HAP-1 (cell line): ENCODE measurements at regions not wholly inside any gene's neighbourhood (a gene's known extent, or its start where the extent isn't known, plus 50 kb on each side); places are given as distances from the start of the nearest gene placed in this dataset.

ENCODE experiments used
- DNase-seq, 2 experiments: peaks; one replicate each; pipeline ENCODE4 v3.0.0-alpha.2; 2016 to 2020; ENCODE audit warnings: low spot score in 2 of 2
- H3K27me3 ChIP-seq: fragments of 250-450 bp; sonication (Bioruptor Pico); 2 replicates; pipeline ENCODE4 v1.5.1; 2020; ENCODE audit warnings: low read depth, mild to moderate bottlenecking, moderate library complexity
- H3K36me3 ChIP-seq: fragments of 250-450 bp; sonication (Bioruptor Pico); replicated peaks from 2 replicates; pipeline ENCODE4 v1.5.1; 2020; ENCODE audit warnings: mild to moderate bottlenecking
- H3K4me1 ChIP-seq: fragments of 250-450 bp; sonication (Bioruptor Pico); 2 replicates; pipeline ENCODE4 v1.5.1; 2020; ENCODE audit warnings: mild to moderate bottlenecking
- H3K4me3 ChIP-seq: fragments of 250-450 bp; sonication (Bioruptor Pico); 2 replicates; pipeline ENCODE4 v1.5.1; 2020; ENCODE audit warnings: mild to moderate bottlenecking, moderate library complexity
- H3K9me3 ChIP-seq: fragments of 250-450 bp; sonication (Bioruptor Pico); 2 replicates; pipeline ENCODE4 v1.5.1; 2020; ENCODE audit warnings: mild to moderate bottlenecking, moderate library complexity
- in situ Hi-C: fragments of 300-500 bp; cut with MboI; formaldehyde crosslinking; loops from 3 replicates; pipeline ENCODE4 v1.14.3; 2020; ENCODE audit warnings: low sequenced_read_pairs, inconsistent platforms, mixed read lengths

GRCh38 chr9:90127923-90128322, 514.7 kb downstream of the DIRAS2 start:
- Histone ChIP-seq H3K27me3 (no peaks in the 10 kb centered on the region), H3K9me3 (no peaks in the 10 kb centered on the region), H3K4me3 (no peak overlapping the region), H3K4me1 (no peaks in the 10 kb centered on the region), H3K36me3 (no peaks in the 10 kb centered on the region)
- DNase-seq: no peak
- in situ Hi-C loops: loop anchor here (25.0 kb wide), 1 partner anchor 634 kb away; no protein-coding TSS in a partner anchor

GRCh38 chr9:90128587-90129190, 513.9 kb downstream of the DIRAS2 start:
- DNase-seq: no peak
- no peaks in the 10 kb centered on the region for H3K4me1 ChIP-seq
- no peak overlapping the region for H3K4me3 ChIP-seq
- in situ Hi-C loops: loop anchor here (25.0 kb wide), 1 partner anchor 634 kb away; no protein-coding TSS in a partner anchor
- no peaks in the 10 kb centered on the region for H3K9me3 ChIP-seq
- no peaks in the 10 kb centered on the region for H3K36me3 ChIP-seq
- H3K27me3 ChIP-seq: no peaks in the 10 kb centered on the region

- no peak for DNase-seq
Observed at GRCh38 chr9:90129446-90129845, 513.2 kb downstream of the DIRAS2 start.

GRCh38 chr9:90131568-90131967, 511.1 kb downstream of the DIRAS2 start:
- in situ Hi-C loops: loop anchor here (25.0 kb wide), 1 partner anchor 631 kb away; no protein-coding TSS in a partner anchor
- Histone ChIP-seq H3K9me3 (no peaks in the 10 kb centered on the region), H3K36me3 (no peaks in the 10 kb centered on the region), H3K4me1 (no peaks in the 10 kb centered on the region), H3K27me3 (no peaks in the 10 kb centered on the region), H3K4me3 (no peak overlapping the region)
- DNase-seq: no peak

More at GRCh38 chr9:90129446-90129845, 513.2 kb downstream of the DIRAS2 start:
- in situ Hi-C loops: loop anchor here (25.0 kb wide), 1 partner anchor 633 kb away; no protein-coding TSS in a partner anchor
- no peaks in the 10 kb centered on the region for H3K9me3 ChIP-seq
- no peak overlapping the region for H3K4me3 ChIP-seq
- H3K27me3 ChIP-seq: no peaks in the 10 kb centered on the region
- no peaks in the 10 kb centered on the region for H3K4me1 ChIP-seq
- no peaks in the 10 kb centered on the region for H3K36me3 ChIP-seq

GRCh38 chr9:90132866-90133265, 509.8 kb downstream of the DIRAS2 start:
- H3K27me3 ChIP-seq: no peaks in the 10 kb centered on the region
- H3K9me3 ChIP-seq: no peaks in the 10 kb centered on the region
- no peaks in the 10 kb centered on the region for H3K36me3 ChIP-seq
- in situ Hi-C loops: loop anchor here (25.0 kb wide), 1 partner anchor 629 kb away; no protein-coding TSS in a partner anchor
- H3K4me1 ChIP-seq: no peaks in the 10 kb centered on the region
- H3K4me3 ChIP-seq: no peak overlapping the region
- no peak for DNase-seq

- no peak for DNase-seq
- Histone ChIP-seq H3K27me3 (0 out of 2 replicates have a peak, but pooled peaks cover 2% of the 10 kb centered on the region), H3K36me3 (no peaks in the 10 kb centered on the region), H3K9me3 (no peaks in the 10 kb centered on the region), H3K4me1 (no peaks in the 10 kb centered on the region), H3K4me3 (no peak overlapping the region)
- in situ Hi-C loops: loop anchor here (25.0 kb wide), 1 partner anchor 624 kb away; no protein-coding TSS in a partner anchor
Observed at GRCh38 chr9:90137801-90138200, 504.8 kb downstream of the DIRAS2 start.

- H3K4me3 ChIP-seq: no peak overlapping the region
- no peaks in the 10 kb centered on the region for H3K4me1 ChIP-seq
- no peaks in the 10 kb centered on the region for H3K9me3 ChIP-seq
- H3K27me3 ChIP-seq: 0 out of 2 replicates have a peak, but pooled peaks cover 2% of the 10 kb centered on the region
- DNase-seq: no peak
- in situ Hi-C loops: loop anchor here (10.0 to 25.0 kb wide), 2 partner anchors 622 to 735 kb away; no protein-coding TSS in a partner anchor
- H3K36me3 ChIP-seq: no peaks in the 10 kb centered on the region
Observed at GRCh38 chr9:90140131-90140818, 502.3 kb downstream of the DIRAS2 start.

GRCh38 chr9:90141723-90142122, 500.9 kb downstream of the DIRAS2 start:
- Histone ChIP-seq H3K27me3 (0 out of 2 replicates have a peak, but pooled peaks cover 2% of the 10 kb centered on the region), H3K9me3 (no peaks in the 10 kb centered on the region), H3K4me3 (no peak overlapping the region), H3K4me1 (no peaks in the 10 kb centered on the region), H3K36me3 (no peaks in the 10 kb centered on the region)
- peak in 1 of 2 experiments; percentile 18 for DNase-seq
- in situ Hi-C loops: loop anchor here (10.0 to 25.0 kb wide), 2 partner anchors 621 to 733 kb away; no protein-coding TSS in a partner anchor

- Histone ChIP-seq H3K36me3 (no peaks in the 10 kb centered on the region), H3K9me3 (no peaks in the 10 kb centered on the region), H3K4me1 (no peaks in the 10 kb centered on the region), H3K27me3 (0 out of 2 replicates have a peak, but pooled peaks cover 2% of the 10 kb centered on the region), H3K4me3 (no peak overlapping the region)
- peak; percentile 11 to 67 for DNase-seq
- in situ Hi-C loops: loop anchor here (10.0 to 25.0 kb wide), 2 partner anchors 620 to 732 kb away; no protein-coding TSS in a partner anchor
Observed at GRCh38 chr9:90142580-90142979, 500.0 kb downstream of the DIRAS2 start.

- Histone ChIP-seq H3K9me3 (no peaks in the 10 kb centered on the region), H3K36me3 (no peaks in the 10 kb centered on the region), H3K4me1 (no peaks in the 10 kb centered on the region), H3K4me3 (no peak overlapping the region), H3K27me3 (no peaks in the 10 kb centered on the region)
- no peak for DNase-seq
- in situ Hi-C loops: loop anchor here (10.0 to 25.0 kb wide), 2 partner anchors 615 to 727 kb away; no protein-coding TSS in a partner anchor
Observed at GRCh38 chr9:90147426-90147825, 495.2 kb downstream of the DIRAS2 start.

GRCh38 chr9:90156318-90156717, 486.3 kb downstream of the DIRAS2 start:
- H3K9me3 ChIP-seq: no peaks in the 10 kb centered on the region
- no peak overlapping the region for H3K4me3 ChIP-seq
- no peaks in the 10 kb centered on the region for H3K27me3 ChIP-seq
- no peak for DNase-seq
- no peaks in the 10 kb centered on the region for H3K36me3 ChIP-seq
- no peaks in the 10 kb centered on the region for H3K4me1 ChIP-seq
- in situ Hi-C loops: no loop called here

- Histone ChIP-seq H3K4me1 (no peaks in the 10 kb centered on the region), H3K9me3 (no peaks in the 10 kb centered on the region), H3K4me3 (no peak overlapping the region), H3K27me3 (no peaks in the 10 kb centered on the region), H3K36me3 (no peaks in the 10 kb centered on the region)
- no peak for DNase-seq
- in situ Hi-C loops: no loop called here
Observed at GRCh38 chr9:90162326-90162725, 480.3 kb downstream of the DIRAS2 start.

- Histone ChIP-seq H3K27me3 (no peaks in the 10 kb centered on the region), H3K36me3 (no peaks in the 10 kb centered on the region), H3K4me1 (no peaks in the 10 kb centered on the region), H3K4me3 (no peak overlapping the region), H3K9me3 (no peaks in the 10 kb centered on the region)
- in situ Hi-C loops: no loop called here
- no peak for DNase-seq
Observed at GRCh38 chr9:90162819-90163218, 479.8 kb downstream of the DIRAS2 start.

GRCh38 chr9:90165281-90165680, 477.3 kb downstream of the DIRAS2 start:
- in situ Hi-C loops: no loop called here
- Histone ChIP-seq H3K4me3 (no peak overlapping the region), H3K27me3 (no peaks in the 10 kb centered on the region), H3K9me3 (no peaks in the 10 kb centered on the region), H3K4me1 (no peaks in the 10 kb centered on the region), H3K36me3 (no peaks in the 10 kb centered on the region)
- DNase-seq: no peak
